Endothelial cell of umbilical vein (primary cell): ENCODE measurements at regions not wholly inside any gene's neighbourhood (a gene's known extent, or its start where the extent isn't known, plus 50 kb on each side); places are given as distances from the start of the nearest gene placed in this dataset.

Source experiments
- BruUV-seq: library from RNA; stranded (reverse); fragments of 400-500 nt; replicated peaks from 2 replicates; lab custom pipeline; 2021; lab: Mats Ljungman, UMichigan
- CTCF ChIA-PET: fragments of 300-600, 350-600 bp; sonication (Branson Sonifier 250); formaldehyde crosslinking; loops from one replicate; lab custom pipeline; 2021; ENCODE audit warnings: antibody characterized with exemption, inconsistent platforms; lab: Charles Lee
- POLR2A ChIA-PET: fragments of 300-600, 350-600 bp; sonication (Branson Sonifier 250); formaldehyde crosslinking; loops from one replicate; lab custom pipeline; 2021; ENCODE audit warnings: antibody characterized with exemption, inconsistent platforms; lab: Charles Lee
- DNase-seq: peaks from one replicate; pipeline ENCODE4 v3.0.0-alpha.2; 2011; ENCODE audit warnings: low read depth, low spot score
- FAIRE-seq: peaks from 2 replicates; lab custom pipeline; 2011; peaks lifted over from hg19 to GRCh38; lab: Jason Lieb, UNC
- H2AFZ ChIP-seq: 2 replicates; pipeline ENCODE4 v1.6.0; 2012; ENCODE audit warnings: low read depth, low read length, control low read depth, inconsistent platforms
- H3K27ac ChIP-seq: 2 replicates; pipeline ENCODE4 v1.5.1; 2011; ENCODE audit warnings: low read depth, mild to moderate bottlenecking, control low read depth, low read length, moderate library complexity; ENCODE audit not compliant: insufficient read depth
- H3K27me3 ChIP-seq, 2 experiments: 2 replicates each; pipeline versions ENCODE4 v1.6.0 to v1.6.1; 2011; ENCODE audit warnings: low read length in 2 of 2, mixed read lengths in 1 of 2; ENCODE audit not compliant: control insufficient read depth in 2 of 2, insufficient read depth in 2 of 2
- H3K36me3 ChIP-seq, 2 experiments: 2 replicates in 1 of 2; 3 replicates in 1 of 2; pipeline ENCODE4 v1.5.1; 2011; ENCODE audit warnings: low read length in 2 of 2, mild to moderate bottlenecking in 1 of 2, moderate library complexity in 1 of 2; ENCODE audit not compliant: control insufficient read depth in 2 of 2, insufficient read depth in 2 of 2; ENCODE audit errors: extremely low read depth in 1 of 2
- H3K4me1 ChIP-seq: 3 replicates; pipeline ENCODE4 v1.5.1; 2011; ENCODE audit warnings: mild to moderate bottlenecking, low read length; ENCODE audit not compliant: control insufficient read depth, insufficient read depth; ENCODE audit errors: extremely low read depth
- H3K4me2 ChIP-seq: 2 replicates; pipeline ENCODE4 v1.6.1; 2011; ENCODE audit warnings: low read length, control low read depth, mixed read lengths; ENCODE audit not compliant: insufficient read depth
- H3K4me3 ChIP-seq, 3 experiments: fragments of 200-600 bp in 1 of 3; sonication (generic), shearing (Covaris generic) in 1 of 3; replicated peaks in 1 of 3; 2 replicates each; pipeline ENCODE4 v1.5.1; 2011 to 2016; ENCODE audit warnings: control low read depth in 3 of 3, low read length in 3 of 3, mild to moderate bottlenecking in 2 of 3, inconsistent platforms in 1 of 3, low read depth in 1 of 3, moderate library complexity in 1 of 3; ENCODE audit not compliant: insufficient read depth in 1 of 3
- H3K79me2 ChIP-seq: 2 replicates; pipeline ENCODE4 v1.6.0; 2012; ENCODE audit warnings: low read length, inconsistent platforms; ENCODE audit not compliant: control insufficient read depth, insufficient read depth
- H3K9ac ChIP-seq: replicated peaks from 2 replicates; pipeline ENCODE3; 2011; ENCODE audit warnings: low read length, control low read depth; ENCODE audit not compliant: insufficient read depth; ENCODE audit errors: extremely low read depth
- H3K9me1 ChIP-seq: replicated peaks from 3 replicates; pipeline ENCODE4 v1.6.0; 2011; ENCODE audit warnings: mild to moderate bottlenecking, low read length; ENCODE audit not compliant: control insufficient read depth, insufficient read depth; ENCODE audit errors: extremely low read depth
- H3K9me3 ChIP-seq: replicated peaks from 2 replicates; pipeline ENCODE4 v1.5.1; 2012; ENCODE audit warnings: low read length, inconsistent platforms; ENCODE audit not compliant: control insufficient read depth, insufficient read depth
- H4K20me1 ChIP-seq: replicated peaks from 2 replicates; pipeline ENCODE3; 2011; ENCODE audit warnings: mild to moderate bottlenecking, low read length; ENCODE audit not compliant: control insufficient read depth, insufficient read depth; ENCODE audit errors: extremely low read depth
- CTCF ChIP-seq, 2 donors: IDR thresholded peaks; 1 replicate in 1 of 2; 2 replicates in 1 of 2; pipeline ENCODE4 v1.5.1; 2011; ENCODE audit warnings: low read length in 2 of 2, mild to moderate bottlenecking in 2 of 2, moderate library complexity in 2 of 2, control low read depth in 1 of 2, inconsistent platforms in 1 of 2, low read depth in 1 of 2; ENCODE audit not compliant: insufficient read depth in 1 of 2; ENCODE audit errors: extremely low read depth in 1 of 2
- EZH2 ChIP-seq: IDR thresholded peaks from 2 replicates; pipeline ENCODE4 v1.6.1; 2012; ENCODE audit warnings: borderline replicate concordance, low read depth, mild to moderate bottlenecking, moderate library complexity, low read length, inconsistent platforms; ENCODE audit not compliant: severe bottlenecking
- FOS ChIP-seq: IDR thresholded peaks from 2 replicates; pipeline ENCODE4 v1.6.1; 2011; ENCODE audit warnings: mild to moderate bottlenecking, low read length, moderate library complexity, borderline replicate concordance; ENCODE audit not compliant: insufficient read depth
- GATA2 ChIP-seq: IDR thresholded peaks from 2 replicates; pipeline ENCODE4 v1.7.0; 2011; ENCODE audit warnings: low read depth, mild to moderate bottlenecking, moderate library complexity, mixed read lengths, low read length; ENCODE audit not compliant: insufficient read length, insufficient read depth
- JUN ChIP-seq: IDR thresholded peaks from 2 replicates; pipeline ENCODE4 v1.6.1; 2011; ENCODE audit warnings: borderline replicate concordance, low read depth; ENCODE audit not compliant: insufficient read length, insufficient read depth
- MAX ChIP-seq: IDR thresholded peaks from 2 replicates; pipeline ENCODE4 v1.6.1; 2011; ENCODE audit not compliant: insufficient read depth, insufficient read length
- MYC ChIP-seq: IDR thresholded peaks from one replicate; pipeline ENCODE4 v1.6.1; 2011; ENCODE audit warnings: mild to moderate bottlenecking, low read depth, low read length
- POLR2A ChIP-seq: IDR thresholded peaks from 2 replicates; pipeline ENCODE4 v1.6.1; 2012; ENCODE audit warnings: low read depth, mild to moderate bottlenecking, control low read depth, low read length
- POLR2AphosphoS5 ChIP-seq: IDR thresholded peaks from 2 replicates; pipeline ENCODE4 v1.6.1; 2012; ENCODE audit warnings: low read depth, mild to moderate bottlenecking, control low read depth, low read length, moderate library complexity; ENCODE audit not compliant: insufficient read depth
- dilution Hi-C: fragments of 300-500 bp; cut with MboI; formaldehyde crosslinking; loops from one replicate; pipeline ENCODE4 v1.15.0; 2019; ENCODE audit warnings: low sequenced_read_pairs; ENCODE audit not compliant: extremely low pct_ligation_motif_present
- intact Hi-C: fragments of 100-400 bp; cut with micrococcal nuclease; formaldehyde crosslinking; loops from one replicate; pipeline ENCODE4 v1.10.0; 2022

- POLR2A ChIA-PET = no interaction called here
- TF ChIP-seq CTCF (IDR thresholded peaks at IDR 0.05; ENCODE audit: extremely low read depth in 1 of 2, insufficient read depth in 1 of 2, low read depth in 1 of 2, low read length in 2 of 2) (no peak), EZH2 (no peak), POLR2A (no peak), GATA2 (no peak), FOS (no peak), POLR2AphosphoS5 (no peak), MYC (no peak), JUN (no peak), MAX (no peak)
- DNase-seq (no peak), FAIRE-seq (no peak)
- Histone ChIP-seq H3K79me2 (no peaks in the 10 kb centered on the region), H3K27me3 (no peaks in the 10 kb centered on the region), H3K9me1 (no peaks in the 10 kb centered on the region), H3K4me1 (no peaks in the 10 kb centered on the region), H3K27ac (no peak overlapping the region), H3K36me3 (no peaks in the 10 kb centered on the region), H3K4me2 (no peak overlapping the region), H2AFZ (no peak overlapping the region), H3K9me3 (peaks cover 2% of the 10 kb centered on the region), H3K4me3 (no peak overlapping the region), H4K20me1 (no peaks in the 10 kb centered on the region), H3K9ac (no peak overlapping the region)
- dilution Hi-C loops (no loop called here), intact Hi-C loops (no loop called here)
- CTCF ChIA-PET = no interaction called here
- no TSS peak for BruUV-seq
Observed at GRCh38 chr2:21431078-21431477, 307.3 kb downstream of the TDRD15 start.
